Mammary epithelial cell (primary cell): ENCODE measurements at regions not wholly inside any gene's neighbourhood (a gene's known extent, or its start where the extent isn't known, plus 50 kb on each side); places are given as distances from the start of the nearest gene placed in this dataset.

Source experiments
- CTCF ChIP-seq, 2 donors: IDR thresholded peaks in 1 of 2; conservative IDR thresholded peaks in 1 of 2; 2 replicates each; pipeline ENCODE4 v1.5.1; 2011 to 2012; ENCODE audit warnings: inconsistent platforms in 2 of 2, low read length in 2 of 2, mild to moderate bottlenecking in 2 of 2, control low read depth in 1 of 2, low read depth in 1 of 2; ENCODE audit not compliant: insufficient read depth in 1 of 2; ENCODE audit errors: extremely low read depth in 1 of 2
- EZH2 ChIP-seq: IDR thresholded peaks from 2 replicates; pipeline ENCODE4 v1.6.1; 2012; ENCODE audit warnings: low read length, inconsistent platforms, borderline replicate concordance

GRCh38 chr4:82194329-82194728 is 179.5 kb downstream of the HNRNPD start:
- no peak for TF ChIP-seq CTCF (conservative IDR thresholded peaks at IDR 0.05 in 1 of 2, IDR thresholded peaks at IDR 0.05 in 1 of 2; ENCODE audit: extremely low read depth in 1 of 2, insufficient read depth in 1 of 2, low read depth in 1 of 2, low read length in 2 of 2)
- no peak for TF ChIP-seq EZH2
